ENCODE measurements at regions not wholly inside any gene's neighbourhood (a gene's known extent, or its start where the extent isn't known, plus 50 kb on each side); places are given as distances from the start of the nearest gene placed in this dataset.
A peak's percentile ranks its signal among the peaks of the same experiment; 100 is the strongest.
"Not testable (repeated sequence)": the region's sequence is repeated elsewhere in the genome, so short reads cannot be mapped to it uniquely, and the experiment has no call there.

DNA sequence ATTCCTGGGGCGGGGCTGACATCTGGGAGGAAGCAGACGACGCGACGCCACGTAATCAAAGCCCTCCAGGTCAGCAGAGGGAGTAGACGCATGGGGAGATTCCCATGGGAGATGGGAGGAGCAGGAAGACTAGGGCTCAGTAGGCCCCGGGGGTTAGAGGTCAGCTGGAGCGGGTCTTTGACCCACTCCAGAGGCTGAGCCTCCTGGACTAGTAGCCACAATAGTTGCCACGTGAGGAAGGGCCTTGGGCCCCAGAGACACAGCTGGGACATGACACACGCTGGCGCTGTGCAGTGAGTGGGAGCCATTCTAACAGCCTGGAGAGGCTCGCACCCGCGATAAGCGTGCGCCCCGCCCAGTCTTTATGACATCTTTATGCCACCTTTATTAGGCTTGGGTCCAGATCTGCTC lies 95.7 kb upstream of the AMZ2 start:
- TF ChIP-seq, protein P1, sequence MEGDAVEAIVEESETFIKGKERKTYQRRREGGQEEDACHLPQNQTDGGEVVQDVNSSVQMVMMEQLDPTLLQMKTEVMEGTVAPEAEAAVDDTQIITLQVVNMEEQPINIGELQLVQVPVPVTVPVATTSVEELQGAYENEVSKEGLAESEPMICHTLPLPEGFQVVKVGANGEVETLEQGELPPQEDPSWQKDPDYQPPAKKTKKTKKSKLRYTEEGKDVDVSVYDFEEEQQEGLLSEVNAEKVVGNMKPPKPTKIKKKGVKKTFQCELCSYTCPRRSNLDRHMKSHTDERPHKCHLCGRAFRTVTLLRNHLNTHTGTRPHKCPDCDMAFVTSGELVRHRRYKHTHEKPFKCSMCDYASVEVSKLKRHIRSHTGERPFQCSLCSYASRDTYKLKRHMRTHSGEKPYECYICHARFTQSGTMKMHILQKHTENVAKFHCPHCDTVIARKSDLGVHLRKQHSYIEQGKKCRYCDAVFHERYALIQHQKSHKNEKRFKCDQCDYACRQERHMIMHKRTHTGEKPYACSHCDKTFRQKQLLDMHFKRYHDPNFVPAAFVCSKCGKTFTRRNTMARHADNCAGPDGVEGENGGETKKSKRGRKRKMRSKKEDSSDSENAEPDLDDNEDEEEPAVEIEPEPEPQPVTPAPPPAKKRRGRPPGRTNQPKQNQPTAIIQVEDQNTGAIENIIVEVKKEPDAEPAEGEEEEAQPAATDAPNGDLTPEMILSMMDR (IDR thresholded peaks at IDR 0.05): no peak
- Mint-ChIP-seq H3K4me1 (ENCODE audit: low read depth) (no peaks in the 10 kb centered on the region), H3K4me3 (no peak overlapping the region), H3K9me3 (no peaks in the 10 kb centered on the region), H3K27me3 (no peaks in the 10 kb centered on the region), H3K27ac (no peak overlapping the region), H3K36me3 (ENCODE audit: low read depth) (no peaks in the 10 kb centered on the region)
- ChIA-PET POLR2A (no interaction called here), CTCF (no interaction called here)
- no peak for ATAC-seq (ENCODE audit: poor library complexity)
- H3K9me3 ChIP-seq (ENCODE audit: control insufficient read depth in 1 of 2, insufficient read depth in 1 of 2, low read length in 2 of 2): no peaks in the 10 kb centered on the region
- H3K4me3 ChIP-seq (ENCODE audit: low read length): no peak overlapping the region
- intact Hi-C loops (cut with DNase I, micrococcal nuclease): no loop called here
- H3K36me3 ChIP-seq (ENCODE audit: insufficient read depth, low read length): no peaks in the 10 kb centered on the region
- no peaks in the 10 kb centered on the region for H3K27me3 ChIP-seq (ENCODE audit: control insufficient read depth in 1 of 2, insufficient read depth in 2 of 2, low read length in 2 of 2)
- no peaks in the 10 kb centered on the region for H3K4me1 ChIP-seq (ENCODE audit: insufficient read depth, low read length)
- H3K27ac ChIP-seq (ENCODE audit: low read depth in 1 of 2, low read length in 2 of 2): no peak overlapping the region
- DNase-seq: no peak

DNA sequence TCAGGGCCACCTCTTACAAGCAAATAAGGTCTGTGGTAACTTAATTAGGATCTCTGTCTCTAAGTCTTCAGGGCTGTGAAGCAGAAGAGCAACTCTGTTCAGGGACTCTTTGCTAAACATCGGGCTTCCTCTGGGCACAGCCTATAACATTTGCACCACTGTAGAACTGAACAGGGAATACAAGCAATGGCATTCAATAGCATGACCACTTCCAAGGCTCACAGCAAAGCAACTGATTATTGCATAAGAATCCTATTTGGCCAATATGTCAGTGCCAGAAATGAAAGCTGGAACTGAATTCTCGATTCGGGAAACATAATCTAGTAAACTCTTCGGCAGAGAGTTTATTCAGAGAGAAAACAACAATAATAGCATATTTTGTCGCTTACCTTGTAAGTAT lies 92.2 kb upstream of the AMZ2 start:
- H3K4me3 ChIP-seq (ENCODE audit: low read length): no peak overlapping the region
- ATAC-seq (ENCODE audit: poor library complexity): no peak
- Mint-ChIP-seq H3K4me1 (ENCODE audit: low read depth) (no peaks in the 10 kb centered on the region), H3K27ac (no peak overlapping the region), H3K4me3 (no peak overlapping the region), H3K27me3 (no peaks in the 10 kb centered on the region), H3K9me3 (no peaks in the 10 kb centered on the region), H3K36me3 (ENCODE audit: low read depth) (no peaks in the 10 kb centered on the region)
- H3K9me3 ChIP-seq (ENCODE audit: control insufficient read depth in 1 of 2, insufficient read depth in 1 of 2, low read length in 2 of 2): no peaks in the 10 kb centered on the region
- intact Hi-C loops (cut with DNase I, micrococcal nuclease): no loop called here
- H3K27me3 ChIP-seq (ENCODE audit: control insufficient read depth in 1 of 2, insufficient read depth in 2 of 2, low read length in 2 of 2): no peaks in the 10 kb centered on the region
- no peak overlapping the region for H3K27ac ChIP-seq (ENCODE audit: low read depth in 1 of 2, low read length in 2 of 2)
- DNase-seq: no peak
- H3K4me1 ChIP-seq (ENCODE audit: insufficient read depth, low read length): no peaks in the 10 kb centered on the region
- no peaks in the 10 kb centered on the region for H3K36me3 ChIP-seq (ENCODE audit: insufficient read depth, low read length)
- TF ChIP-seq, protein P1 (IDR thresholded peaks at IDR 0.05): no peak
- CTCF ChIA-PET: interaction anchor here (0.6 kb wide), 1 partner anchor 100 kb away, joined by 3 read pairs; no protein-coding TSS in a partner anchor
- POLR2A ChIA-PET: no interaction called here

DNA sequence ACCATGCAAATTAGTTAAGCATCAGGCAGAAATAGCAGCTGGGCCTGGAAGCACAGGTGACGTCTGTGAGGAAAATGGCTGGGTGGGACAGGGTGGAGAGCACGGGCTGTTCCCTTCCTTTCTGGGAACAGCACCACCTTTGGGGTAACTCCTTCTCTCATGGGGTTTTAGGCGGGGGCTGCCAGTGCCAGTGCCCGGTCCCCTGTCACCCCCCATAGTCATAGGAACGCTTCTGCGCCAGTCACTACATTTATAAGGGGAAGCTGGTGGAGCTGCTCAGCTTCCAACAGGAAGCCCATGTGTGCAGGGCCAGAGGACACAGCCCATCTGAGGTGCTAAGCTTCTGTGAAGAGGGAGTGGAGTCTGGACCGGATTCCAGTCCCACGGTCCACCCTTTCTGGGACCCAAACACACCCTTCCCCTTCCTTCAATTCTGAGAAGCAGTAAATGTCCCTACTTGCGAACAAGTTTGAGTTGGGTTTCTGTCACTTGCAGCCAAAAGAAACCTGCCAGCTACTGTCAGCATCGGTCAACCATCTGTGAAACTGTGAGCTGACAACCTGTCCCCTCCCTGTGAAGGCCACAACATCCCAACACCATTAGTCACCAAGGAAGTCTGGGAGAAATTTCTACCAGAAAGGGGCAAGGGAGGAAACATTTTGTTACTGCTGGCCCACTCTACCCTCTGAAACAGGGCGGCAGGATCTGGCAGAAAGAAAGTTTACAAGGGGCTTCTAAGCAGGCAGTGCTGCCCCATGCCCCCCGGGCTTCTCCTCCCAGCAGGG lies 86.0 kb upstream of the AMZ2 start:
- Mint-ChIP-seq H3K4me1 (ENCODE audit: low read depth) (peaks cover 10% of the 10 kb centered on the region), H3K27ac (no peak overlapping the region), H3K36me3 (ENCODE audit: low read depth) (no peaks in the 10 kb centered on the region), H3K4me3 (no peak overlapping the region), H3K9me3 (no peaks in the 10 kb centered on the region), H3K27me3 (no peaks in the 10 kb centered on the region)
- intact Hi-C loops (cut with DNase I, micrococcal nuclease): no loop called here
- H3K27me3 ChIP-seq (ENCODE audit: control insufficient read depth in 1 of 2, insufficient read depth in 2 of 2, low read length in 2 of 2): no peaks in the 10 kb centered on the region
- ATAC-seq (ENCODE audit: poor library complexity): no peak
- ChIA-PET CTCF (no interaction called here), POLR2A (no interaction called here)
- peaks cover 3% of the 10 kb centered on the region for H3K4me1 ChIP-seq (ENCODE audit: insufficient read depth, low read length)
- no peak overlapping the region for H3K27ac ChIP-seq (ENCODE audit: low read depth in 1 of 2, low read length in 2 of 2)
- no peaks in the 10 kb centered on the region for H3K36me3 ChIP-seq (ENCODE audit: insufficient read depth, low read length)
- H3K9me3 ChIP-seq (ENCODE audit: control insufficient read depth in 1 of 2, insufficient read depth in 1 of 2, low read length in 2 of 2): no peaks in the 10 kb centered on the region
- TF ChIP-seq, protein P1 (IDR thresholded peaks at IDR 0.05): no peak
- DNase-seq: no peak
- no peak overlapping the region for H3K4me3 ChIP-seq (ENCODE audit: low read length)

DNA sequence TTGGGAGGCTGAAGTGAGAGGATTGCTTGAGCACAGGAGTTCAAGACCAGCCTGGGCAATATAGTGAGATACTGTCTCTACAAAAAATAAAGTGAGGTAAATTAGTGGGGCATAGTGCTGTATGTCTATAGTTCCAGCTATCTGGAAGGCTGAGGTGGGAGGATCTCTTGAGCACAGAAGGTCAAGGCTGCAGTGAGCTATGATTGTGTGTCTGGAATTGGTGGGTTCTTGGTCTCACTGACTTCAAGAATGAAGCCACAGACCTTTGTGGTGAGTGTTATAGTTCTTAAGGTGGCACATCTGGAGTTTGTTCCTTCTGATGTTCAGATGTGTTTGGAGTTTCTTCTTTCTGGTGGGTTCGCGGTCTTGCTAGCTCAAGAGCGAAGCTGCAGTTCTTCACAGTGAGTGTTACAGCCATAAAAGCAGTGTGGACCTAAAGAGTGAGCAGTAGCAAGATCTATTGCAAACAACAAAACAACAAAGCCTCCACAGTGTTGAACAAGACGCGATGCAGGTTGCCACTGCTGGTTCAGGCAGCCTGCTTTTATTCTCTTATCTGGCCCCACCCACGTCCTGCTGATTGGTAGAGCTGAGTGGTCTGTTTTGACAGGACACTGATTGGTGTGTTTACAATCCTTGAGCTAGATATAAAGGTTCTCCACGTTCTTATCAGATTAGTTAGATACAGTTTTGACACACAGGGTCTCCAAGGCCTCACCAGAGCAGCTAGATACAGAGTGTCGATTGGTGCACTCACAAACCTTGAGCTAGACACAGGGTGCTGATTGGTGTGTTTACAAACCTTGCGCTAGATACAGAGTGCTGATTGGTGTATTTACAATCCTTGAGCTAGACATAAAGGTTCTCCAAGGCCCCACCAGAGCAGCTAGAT lies 79.3 kb upstream of the AMZ2 start:
- Mint-ChIP-seq H3K4me3 (peak overlapping the region; percentile 87), H3K4me1 (ENCODE audit: low read depth) (peaks cover 30% of the 10 kb centered on the region), H3K27ac (peak overlapping the region; percentile 63)
- H3K9me3 Mint-ChIP-seq; intact Hi-C loops (cut with DNase I, micrococcal nuclease); ATAC-seq (ENCODE audit: poor library complexity); H3K36me3 Mint-ChIP-seq (ENCODE audit: low read depth); H3K27me3 ChIP-seq (ENCODE audit: control insufficient read depth in 1 of 2, insufficient read depth in 2 of 2, low read length in 2 of 2); H3K27ac ChIP-seq (ENCODE audit: low read depth in 1 of 2, low read length in 2 of 2); H3K4me3 ChIP-seq (ENCODE audit: low read length); CTCF ChIA-PET; H3K9me3 ChIP-seq (ENCODE audit: control insufficient read depth in 1 of 2, insufficient read depth in 1 of 2, low read length in 2 of 2); H3K4me1 ChIP-seq (ENCODE audit: insufficient read depth, low read length); H3K27me3 Mint-ChIP-seq; H3K36me3 ChIP-seq (ENCODE audit: insufficient read depth, low read length): not testable (repeated sequence)
- POLR2A ChIA-PET: interaction anchor here (1.0 to 2.2 kb wide), 8 partner anchors 12 to 292 kb away, joined by 3 to 15 read pairs (median 5); partner anchors contain the start of genes AMZ2, ARSG, SLC16A6 and WIPI1
- peak in 1 of 14 experiments; percentile 36 for DNase-seq
